Stomach (tissue), 4 donors: ENCODE measurements at regions not wholly inside any gene's neighbourhood (a gene's known extent, or its start where the extent isn't known, plus 50 kb on each side); places are given as distances from the start of the nearest gene placed in this dataset.

ENCODE experiments used
- EP300 ChIP-seq: sonication (generic); formaldehyde crosslinking; IDR thresholded peaks from one replicate; pipeline ENCODE4 v1.6.1; 2017; ENCODE audit warnings: antibody characterized with exemption
- POLR2A ChIP-seq, 4 donors: fragments of 450-650 bp; IDR thresholded peaks; one replicate each; pipeline ENCODE4 v1.6.1; 2016; ENCODE audit warnings: antibody characterized with exemption in 4 of 4, control low read depth in 2 of 4, mild to moderate bottlenecking in 1 of 4, moderate library complexity in 1 of 4
- POLR2AphosphoS5 ChIP-seq, 3 donors: sonication (generic); formaldehyde crosslinking; IDR thresholded peaks; one replicate each; pipeline ENCODE4 v1.6.1; 2016; ENCODE audit warnings: antibody characterized with exemption in 3 of 3
- TF ChIP-seq, protein P1 (sequence below), 7 experiments: fragments of 450-650 bp in 4 of 7; fragments of 200-600 bp in 3 of 7; sonication (generic) in 3 of 7; IDR thresholded peaks; one replicate each; pipeline ENCODE4 v1.5.1; 2016 to 2019; ENCODE audit warnings: antibody characterized with exemption in 7 of 7, control low read depth in 2 of 7, mild to moderate bottlenecking in 1 of 7

DNA sequence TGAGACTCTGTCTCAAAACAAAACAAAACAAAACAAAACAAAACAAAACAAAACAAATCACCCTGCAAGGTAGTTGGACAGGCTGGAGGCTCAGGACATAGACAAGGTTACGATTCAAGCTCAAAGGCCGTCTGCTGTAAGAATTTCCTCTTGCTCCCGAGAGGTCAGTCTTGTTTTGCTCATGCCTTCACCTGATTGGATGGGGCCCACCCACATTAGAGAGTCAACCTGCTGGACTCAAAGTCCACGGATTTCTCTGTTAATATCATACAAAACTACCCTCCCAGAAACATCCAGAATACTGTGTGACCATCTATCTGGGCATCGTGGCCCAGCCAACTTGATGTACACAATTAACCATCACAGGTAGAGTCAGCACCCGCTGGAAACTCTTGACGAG lies 330.0 kb upstream of the EEF2KMT start:
- TF ChIP-seq, protein P1, sequence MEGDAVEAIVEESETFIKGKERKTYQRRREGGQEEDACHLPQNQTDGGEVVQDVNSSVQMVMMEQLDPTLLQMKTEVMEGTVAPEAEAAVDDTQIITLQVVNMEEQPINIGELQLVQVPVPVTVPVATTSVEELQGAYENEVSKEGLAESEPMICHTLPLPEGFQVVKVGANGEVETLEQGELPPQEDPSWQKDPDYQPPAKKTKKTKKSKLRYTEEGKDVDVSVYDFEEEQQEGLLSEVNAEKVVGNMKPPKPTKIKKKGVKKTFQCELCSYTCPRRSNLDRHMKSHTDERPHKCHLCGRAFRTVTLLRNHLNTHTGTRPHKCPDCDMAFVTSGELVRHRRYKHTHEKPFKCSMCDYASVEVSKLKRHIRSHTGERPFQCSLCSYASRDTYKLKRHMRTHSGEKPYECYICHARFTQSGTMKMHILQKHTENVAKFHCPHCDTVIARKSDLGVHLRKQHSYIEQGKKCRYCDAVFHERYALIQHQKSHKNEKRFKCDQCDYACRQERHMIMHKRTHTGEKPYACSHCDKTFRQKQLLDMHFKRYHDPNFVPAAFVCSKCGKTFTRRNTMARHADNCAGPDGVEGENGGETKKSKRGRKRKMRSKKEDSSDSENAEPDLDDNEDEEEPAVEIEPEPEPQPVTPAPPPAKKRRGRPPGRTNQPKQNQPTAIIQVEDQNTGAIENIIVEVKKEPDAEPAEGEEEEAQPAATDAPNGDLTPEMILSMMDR (IDR thresholded peaks at IDR 0.05) = no peak
- TF ChIP-seq EP300 (no peak), POLR2A (IDR thresholded peaks at IDR 0.05) (no peak), POLR2AphosphoS5 (IDR thresholded peaks at IDR 0.05) (no peak)
